ENCODE measurements at regions not wholly inside any gene's neighbourhood (a gene's known extent, or its start where the extent isn't known, plus 50 kb on each side); places are given as distances from the start of the nearest gene placed in this dataset.

- POLR2A ChIA-PET, result no interaction called here
Measured at GRCh38 chr12:59414051-59414450, 181.8 kb upstream of the SLC16A7 start.

GRCh38 chr12:59408431-59408830 is 187.4 kb upstream of the SLC16A7 start:
- Histone ChIP-seq H3K27ac (ENCODE audit: extremely low read depth, low read depth, low read length) (no peak overlapping the region), H3K4me3 (ENCODE audit: low read depth, low read length) (no peak overlapping the region), H3K36me3 (ENCODE audit: control insufficient read depth in 2 of 2, insufficient read depth in 1 of 2, low read length in 2 of 2) (no peaks in the 10 kb centered on the region), H3K4me1 (ENCODE audit: control insufficient read depth, insufficient read depth, low read length) (no peaks in the 10 kb centered on the region), H3K9me3 (ENCODE audit: control insufficient read depth, insufficient read depth, low read depth, low read length) (no peaks in the 10 kb centered on the region)
- ChIA-PET CTCF (interaction anchor here (0.6 kb wide), 1 partner anchor 20 kb away, joined by 3 read pairs; no protein-coding TSS in a partner anchor), POLR2A (no interaction called here)
- TF ChIP-seq INSM2 (tag by site-specific recombination; IDR thresholded peaks at IDR 0.05) (no peak), KLF10 (tag by site-specific recombination; IDR thresholded peaks at IDR 0.05) (no peak), ZBTB48 (tag by site-specific recombination; IDR thresholded peaks at IDR 0.05) (no peak), ZFHX2 (tag by site-specific recombination; conservative IDR thresholded peaks at IDR 0.05) (no peak), SP2 (tag by site-specific recombination; IDR thresholded peaks at IDR 0.05) (no peak), ZNF16 (tag by site-specific recombination; IDR thresholded peaks at IDR 0.05; ENCODE audit: low read depth) (no peak), ZNF768 (tag by site-specific recombination; IDR thresholded peaks at IDR 0.05) (no peak), SP3 (tag by site-specific recombination; IDR thresholded peaks at IDR 0.05) (no peak), AEBP2 (tag by site-specific recombination; IDR thresholded peaks at IDR 0.05; ENCODE audit: borderline replicate concordance) (no peak), ZNF521 (tag by site-specific recombination; IDR thresholded peaks at IDR 0.05) (no peak), PRDM1 (tag by site-specific recombination; IDR thresholded peaks at IDR 0.05) (no peak), BCL6B (tag by site-specific recombination; IDR thresholded peaks at IDR 0.05) (no peak), ZNF10 (tag by site-specific recombination; IDR thresholded peaks at IDR 0.05) (no peak)

More at GRCh38 chr12:59414051-59414450, 181.8 kb upstream of the SLC16A7 start:
- Histone ChIP-seq H3K27ac (ENCODE audit: extremely low read depth, low read depth, low read length) (no peak overlapping the region), H3K9me3 (ENCODE audit: control insufficient read depth, insufficient read depth, low read depth, low read length) (no peaks in the 10 kb centered on the region), H3K4me3 (ENCODE audit: low read depth, low read length) (no peak overlapping the region), H3K4me1 (ENCODE audit: control insufficient read depth, insufficient read depth, low read length) (no peaks in the 10 kb centered on the region), H3K36me3 (ENCODE audit: control insufficient read depth in 2 of 2, insufficient read depth in 1 of 2, low read length in 2 of 2) (no peaks in the 10 kb centered on the region)
- CTCF ChIA-PET, result no interaction called here
- TF ChIP-seq ZNF266 (tag by site-specific recombination; IDR thresholded peaks at IDR 0.05; ENCODE audit: low read depth) (no peak), ZNF571 (tag by site-specific recombination; IDR thresholded peaks at IDR 0.05) (no peak), ZNF777 (tag by site-specific recombination; IDR thresholded peaks at IDR 0.05; ENCODE audit: borderline replicate concordance) (no peak), INSM2 (tag by site-specific recombination; IDR thresholded peaks at IDR 0.05) (no peak), GLIS1 (tag by site-specific recombination; IDR thresholded peaks at IDR 0.05) (no peak), ZNF19 (tag by site-specific recombination; IDR thresholded peaks at IDR 0.05; ENCODE audit: low read depth) (no peak), ZNF121 (tag by site-specific recombination; IDR thresholded peaks at IDR 0.05) (no peak)
